ENCODE measurements at regions not wholly inside any gene's neighbourhood (a gene's known extent, or its start where the extent isn't known, plus 50 kb on each side); places are given as distances from the start of the nearest gene placed in this dataset.

GRCh38 chr5:130885691-130886090, 279.4 kb downstream of the HINT1 start:
- TF ChIP-seq CTCF (conservative IDR thresholded peaks at IDR 0.05; ENCODE audit: low read length) = no peak
- TF ChIP-seq EZH2phosphoT487 (IDR thresholded peaks at IDR 0.05; ENCODE audit: borderline replicate concordance) = no peak
